Neural progenitor cell (in vitro differentiated cells): ENCODE measurements at regions not wholly inside any gene's neighbourhood (a gene's known extent, or its start where the extent isn't known, plus 50 kb on each side); places are given as distances from the start of the nearest gene placed in this dataset.

Experiments
- EZH2 ChIP-seq: fragments of 200-600 bp; sonication (generic); IDR thresholded peaks from 2 replicates; pipeline ENCODE4 v1.6.1; 2017; ENCODE audit warnings: antibody characterized with exemption, mild to moderate bottlenecking, moderate library complexity
- EZH2phosphoT487 ChIP-seq: fragments of 200-600 bp; sonication (generic); IDR thresholded peaks from 2 replicates; pipeline ENCODE4 v1.6.1; 2017; ENCODE audit warnings: antibody characterized with exemption
- TF ChIP-seq, protein P1 (sequence below): fragments of 200-600 bp; sonication (generic); IDR thresholded peaks from 2 replicates; pipeline ENCODE4 v1.5.1; 2017; ENCODE audit warnings: antibody characterized with exemption, mild to moderate bottlenecking

DNA sequence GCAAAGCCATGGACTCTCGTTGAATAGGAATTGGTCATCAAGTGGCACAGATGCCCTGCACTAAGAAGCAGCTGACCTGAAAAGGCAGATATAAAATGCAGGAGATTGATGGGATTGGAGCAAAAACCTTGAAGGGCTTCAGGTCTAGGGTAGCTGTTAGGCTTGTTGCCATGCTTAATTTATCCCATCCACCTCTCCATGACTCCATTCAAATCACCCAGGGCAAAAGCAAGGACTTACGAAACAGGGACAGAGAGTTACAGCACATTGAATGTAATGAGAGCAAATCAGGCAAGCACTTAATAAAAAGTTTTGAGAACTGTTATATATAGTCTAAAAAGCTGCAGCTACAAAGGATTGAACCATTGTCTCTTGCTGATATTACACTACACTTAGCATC lies 298.2 kb upstream of the ESRRG start:
- TF ChIP-seq, protein P1, sequence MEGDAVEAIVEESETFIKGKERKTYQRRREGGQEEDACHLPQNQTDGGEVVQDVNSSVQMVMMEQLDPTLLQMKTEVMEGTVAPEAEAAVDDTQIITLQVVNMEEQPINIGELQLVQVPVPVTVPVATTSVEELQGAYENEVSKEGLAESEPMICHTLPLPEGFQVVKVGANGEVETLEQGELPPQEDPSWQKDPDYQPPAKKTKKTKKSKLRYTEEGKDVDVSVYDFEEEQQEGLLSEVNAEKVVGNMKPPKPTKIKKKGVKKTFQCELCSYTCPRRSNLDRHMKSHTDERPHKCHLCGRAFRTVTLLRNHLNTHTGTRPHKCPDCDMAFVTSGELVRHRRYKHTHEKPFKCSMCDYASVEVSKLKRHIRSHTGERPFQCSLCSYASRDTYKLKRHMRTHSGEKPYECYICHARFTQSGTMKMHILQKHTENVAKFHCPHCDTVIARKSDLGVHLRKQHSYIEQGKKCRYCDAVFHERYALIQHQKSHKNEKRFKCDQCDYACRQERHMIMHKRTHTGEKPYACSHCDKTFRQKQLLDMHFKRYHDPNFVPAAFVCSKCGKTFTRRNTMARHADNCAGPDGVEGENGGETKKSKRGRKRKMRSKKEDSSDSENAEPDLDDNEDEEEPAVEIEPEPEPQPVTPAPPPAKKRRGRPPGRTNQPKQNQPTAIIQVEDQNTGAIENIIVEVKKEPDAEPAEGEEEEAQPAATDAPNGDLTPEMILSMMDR = no peak
- TF ChIP-seq EZH2phosphoT487 (no peak), EZH2 (no peak)
